Endodermal cell (in vitro differentiated cells): ENCODE measurements at regions not wholly inside any gene's neighbourhood (a gene's known extent, or its start where the extent isn't known, plus 50 kb on each side); places are given as distances from the start of the nearest gene placed in this dataset.
A peak's percentile ranks its signal among the peaks of the same experiment; 100 is the strongest.

Experiments
- DNase-seq: peaks from one replicate; pipeline ENCODE4 v3.0.0-alpha.2; 2017
- H3K27ac ChIP-seq: 2 replicates; pipeline ENCODE4 v1.5.1; 2013; ENCODE audit warnings: mild to moderate bottlenecking, low read depth, low read length, moderate library complexity
- H3K27me3 ChIP-seq: 2 replicates; pipeline ENCODE4 v1.6.1; 2013; ENCODE audit warnings: mild to moderate bottlenecking, low read length, moderate library complexity; ENCODE audit not compliant: insufficient read depth, control insufficient read depth, poor library complexity, severe bottlenecking
- H3K36me3 ChIP-seq: 2 replicates; pipeline ENCODE4 v1.7.0; 2013; ENCODE audit warnings: mild to moderate bottlenecking, low read length, moderate library complexity; ENCODE audit not compliant: control insufficient read depth, insufficient read depth
- H3K4me1 ChIP-seq: one replicate; pipeline ENCODE4 v1.7.0; 2013; ENCODE audit warnings: low read length; ENCODE audit not compliant: control insufficient read depth, insufficient read depth
- H3K4me3 ChIP-seq: 2 replicates; pipeline ENCODE4 v1.5.1; 2013; ENCODE audit warnings: mild to moderate bottlenecking, low read length, moderate library complexity
- H3K9ac ChIP-seq: 2 replicates; pipeline ENCODE4 v1.6.1; 2013; ENCODE audit warnings: mild to moderate bottlenecking, low read length, moderate library complexity; ENCODE audit not compliant: poor library complexity, severe bottlenecking; ENCODE audit errors: extremely low read depth
- H3K9me3 ChIP-seq: 2 replicates; pipeline ENCODE4 v1.6.1; 2013; ENCODE audit warnings: mild to moderate bottlenecking, low read length, moderate library complexity; ENCODE audit not compliant: control insufficient read depth
- H3K27ac Mint-ChIP-seq: 2 replicates; pipeline ENCODE4 v1.8.0; 2020; ENCODE audit warnings: mixed read lengths
- H3K27me3 Mint-ChIP-seq: 2 replicates; pipeline ENCODE4 v1.8.0; 2021; ENCODE audit warnings: mild to moderate bottlenecking, mixed read lengths; ENCODE audit not compliant: insufficient read depth
- H3K36me3 Mint-ChIP-seq: 2 replicates; pipeline ENCODE4 v1.8.0; 2020; ENCODE audit warnings: low read depth, mixed read lengths
- H3K4me1 Mint-ChIP-seq: 2 replicates; pipeline ENCODE4 v1.8.0; 2020; ENCODE audit warnings: mixed read lengths
- H3K4me3 Mint-ChIP-seq: 2 replicates; pipeline ENCODE4 v1.8.0; 2020; ENCODE audit warnings: mild to moderate bottlenecking, moderate library complexity, mixed read lengths
- H3K9me3 Mint-ChIP-seq: 2 replicates; pipeline ENCODE4 v1.8.0; 2020; ENCODE audit warnings: mild to moderate bottlenecking, mixed read lengths
- CTCF ChIP-seq: fragments of 200-600 bp; sonication (generic); conservative IDR thresholded peaks from 2 replicates; pipeline ENCODE4 v1.5.0; 2021; ENCODE audit warnings: antibody characterized with exemption, mild to moderate bottlenecking
- whole genome bisulfite sequencing, 2 experiments: methylation state at CpG; one replicate each; pipeline versions ENCODE4 v1.1.5 to v1.1.7; 2013; ENCODE audit warnings: missing lambda C conversion rate in 2 of 2, mixed read lengths in 1 of 2; ENCODE audit not compliant: insufficient coverage in 1 of 2, insufficient read length in 1 of 2; 5-methylcytosine and 5-hydroxymethylcytosine counted together

GRCh38 chr6:22801831-22802230 lies 232.5 kb downstream of the HDGFL1 start:
- 33 to 92% methylated on average over 1 to 2 of the region's 2 CpGs for WGBS, 2 experiments
- H3K27me3 Mint-ChIP-seq, result peaks cover 5% of the 10 kb centered on the region
- H3K9me3 Mint-ChIP-seq, result no peaks in the 10 kb centered on the region
- Histone ChIP-seq H3K9me3 (no peaks in the 10 kb centered on the region), H3K4me3 (no peak overlapping the region), H3K27ac (peak overlapping the region; percentile 50), H3K27me3 (peaks cover 5% of the 10 kb centered on the region), H3K9ac (no peak overlapping the region), H3K36me3 (no peaks in the 10 kb centered on the region), H3K4me1 (no peaks in the 10 kb centered on the region)
- no peak for DNase-seq
- no peak for TF ChIP-seq CTCF
- no peak overlapping the region for H3K27ac Mint-ChIP-seq
- H3K4me1 Mint-ChIP-seq, result no peaks in the 10 kb centered on the region
- no peak overlapping the region for H3K4me3 Mint-ChIP-seq
- no peaks in the 10 kb centered on the region for H3K36me3 Mint-ChIP-seq

DNA sequence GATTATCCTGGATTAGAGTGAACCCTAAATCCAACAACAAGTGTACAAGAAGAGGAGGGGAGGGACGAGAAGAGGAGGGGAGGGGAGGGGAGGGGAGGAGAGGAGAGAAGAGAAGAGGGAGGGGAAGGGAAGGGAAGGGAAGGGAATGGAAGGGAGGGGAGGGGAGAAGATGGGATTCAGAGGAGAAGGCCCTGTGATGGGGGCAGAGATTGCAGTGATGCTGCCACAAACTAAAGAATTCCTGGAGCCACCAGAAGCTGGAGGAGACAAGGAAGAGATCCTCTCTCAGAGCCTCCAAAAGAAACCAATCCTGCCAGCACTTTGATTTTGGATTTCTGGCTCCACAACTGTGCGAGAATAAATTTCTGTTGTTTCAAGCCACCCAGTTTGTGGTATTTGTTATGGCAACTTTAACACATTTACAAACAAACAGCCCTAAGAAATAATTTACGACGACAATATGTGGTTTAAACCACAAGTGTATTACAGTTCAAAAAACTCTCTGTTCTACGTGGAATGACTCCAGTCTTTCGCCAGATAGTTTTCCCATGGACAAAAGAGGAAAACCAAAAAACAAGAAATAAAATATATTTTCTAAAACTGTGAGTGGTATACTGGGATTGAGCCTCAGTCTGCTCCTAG lies 235.4 kb downstream of the HDGFL1 start:
- H3K4me3 Mint-ChIP-seq, result no peak overlapping the region
- Histone ChIP-seq H3K27me3 (peaks cover 5% of the 10 kb centered on the region), H3K9ac (no peak overlapping the region), H3K36me3 (no peaks in the 10 kb centered on the region), H3K27ac (no peak overlapping the region), H3K4me3 (no peak overlapping the region), H3K4me1 (no peaks in the 10 kb centered on the region), H3K9me3 (no peaks in the 10 kb centered on the region)
- no peaks in the 10 kb centered on the region for H3K9me3 Mint-ChIP-seq
- no peak for DNase-seq
- H3K27me3 Mint-ChIP-seq, result peaks cover 5% of the 10 kb centered on the region
- H3K27ac Mint-ChIP-seq, result no peak overlapping the region
- no peak for TF ChIP-seq CTCF
- peaks cover 13% of the 10 kb centered on the region for H3K4me1 Mint-ChIP-seq
- no peaks in the 10 kb centered on the region for H3K36me3 Mint-ChIP-seq
- 90 to 94% methylated on average over 2 to 6 of the region's 6 CpGs for WGBS, 2 experiments

GRCh38 chr6:22807261-22807660 lies 237.9 kb downstream of the HDGFL1 start:
- Mint-ChIP-seq H3K4me3 (no peak overlapping the region), H3K4me1 (peaks cover 13% of the 10 kb centered on the region), H3K9me3 (no peaks in the 10 kb centered on the region), H3K27ac (no peak overlapping the region), H3K27me3 (peaks cover 5% of the 10 kb centered on the region), H3K36me3 (no peaks in the 10 kb centered on the region)
- no peaks in the 10 kb centered on the region for H3K4me1 ChIP-seq
- no peaks in the 10 kb centered on the region for H3K36me3 ChIP-seq
- TF ChIP-seq CTCF, result no peak
- H3K9me3 ChIP-seq, result no peaks in the 10 kb centered on the region
- DNase-seq, result no peak
- no CpG with 5 or more reads among the region's 1 CpG for WGBS, 2 experiments
- H3K27me3 ChIP-seq, result peaks cover 5% of the 10 kb centered on the region
- H3K9ac ChIP-seq, result no peak overlapping the region
- H3K4me3 ChIP-seq, result no peak overlapping the region
- H3K27ac ChIP-seq, result no peak overlapping the region
